Lower leg skin (tissue), 4 donors: ENCODE measurements at regions not wholly inside any gene's neighbourhood (a gene's known extent, or its start where the extent isn't known, plus 50 kb on each side); places are given as distances from the start of the nearest gene placed in this dataset.

Experiments used
- DNase-seq, 2 donors: peaks; one replicate each; pipeline ENCODE4 v3.0.0-alpha.2; 2019; ENCODE audit warnings: low spot score in 2 of 2
- H3K4me3 ChIP-seq: fragments of 200-600 bp; sonication (generic); 2 replicates; pipeline ENCODE4 v1.5.1; 2017; ENCODE audit warnings: mild to moderate bottlenecking, low read depth; ENCODE audit not compliant: poor library complexity, severe bottlenecking
- CTCF ChIP-seq, 3 donors: fragments of 450-650 bp; IDR thresholded peaks; one replicate each; pipeline ENCODE4 v1.5.1; 2016; ENCODE audit warnings: antibody characterized with exemption in 3 of 3, mild to moderate bottlenecking in 3 of 3, moderate library complexity in 2 of 3
- POLR2A ChIP-seq, 2 donors: fragments of 450-650 bp; IDR thresholded peaks; one replicate each; pipeline ENCODE4 v1.6.1; 2016 to 2017; ENCODE audit warnings: antibody characterized with exemption in 2 of 2, mild to moderate bottlenecking in 1 of 2, moderate library complexity in 1 of 2
- WGBS, 2 donors: methylation state at CpG; one replicate each; pipeline ENCODE4 v1.1.5; 2018; 5-methylcytosine and 5-hydroxymethylcytosine counted together
- intact Hi-C: fragments of 100-400 bp; cut with DNase I; formaldehyde crosslinking; loops from one replicate; pipeline ENCODE4 v1.15.0; 2023; ENCODE audit warnings: low total_unique reads

GRCh38 chr12:94786906-94787305 is 136.5 kb upstream of the TMCC3 start:
- no peak for DNase-seq
- WGBS, 2 donors = 94 to 98% methylated on average over 6 of the region's 6 CpGs
- no peak for TF ChIP-seq CTCF (IDR thresholded peaks at IDR 0.05)
- TF ChIP-seq POLR2A (IDR thresholded peaks at IDR 0.05) = no peak
- intact Hi-C loops = no loop called here
- H3K4me3 ChIP-seq = no peak overlapping the region

- TF ChIP-seq CTCF (IDR thresholded peaks at IDR 0.05) (no peak), POLR2A (IDR thresholded peaks at IDR 0.05) (no peak)
- H3K4me3 ChIP-seq = no peak overlapping the region
- no peak for DNase-seq
- intact Hi-C loops = no loop called here
- 19 to 23% methylated on average over 1 of the region's 1 CpG for WGBS, 2 donors
These were observed 133.5 kb upstream of the TMCC3 start for GRCh38 chr12:94783862-94784261.

- TF ChIP-seq POLR2A (IDR thresholded peaks at IDR 0.05) = no peak
- TF ChIP-seq CTCF (IDR thresholded peaks at IDR 0.05) = no peak
- DNase-seq = no peak
- 39 to 51% methylated on average over 3 of the region's 3 CpGs for WGBS, 2 donors
- intact Hi-C loops = no loop called here
- no peak overlapping the region for H3K4me3 ChIP-seq
These were observed 133.0 kb upstream of the TMCC3 start for GRCh38 chr12:94783343-94783742.

GRCh38 chr12:94781835-94782234 is 131.5 kb upstream of the TMCC3 start:
- DNase-seq = no peak
- WGBS, 2 donors = 81 to 88% methylated on average over 2 of the region's 2 CpGs
- no peak for TF ChIP-seq CTCF (IDR thresholded peaks at IDR 0.05)
- TF ChIP-seq POLR2A (IDR thresholded peaks at IDR 0.05) = no peak
- intact Hi-C loops = no loop called here
- no peak overlapping the region for H3K4me3 ChIP-seq

- 43 to 46% methylated on average over 6 of the region's 6 CpGs for WGBS, 2 donors
- no peak for DNase-seq
- TF ChIP-seq CTCF (IDR thresholded peaks at IDR 0.05) (no peak), POLR2A (IDR thresholded peaks at IDR 0.05) (no peak)
- no peak overlapping the region for H3K4me3 ChIP-seq
- intact Hi-C loops = no loop called here
These were observed 129.1 kb upstream of the TMCC3 start for GRCh38 chr12:94779485-94779884.

GRCh38 chr12:94777936-94778335 is 127.6 kb upstream of the TMCC3 start:
- no peak for DNase-seq
- H3K4me3 ChIP-seq = no peak overlapping the region
- TF ChIP-seq POLR2A (IDR thresholded peaks at IDR 0.05) (no peak), CTCF (IDR thresholded peaks at IDR 0.05) (no peak)
- intact Hi-C loops = no loop called here
- 71 to 76% methylated on average over 5 of the region's 5 CpGs for WGBS, 2 donors
